H1 (cell line): ENCODE measurements at regions not wholly inside any gene's neighbourhood (a gene's known extent, or its start where the extent isn't known, plus 50 kb on each side); places are given as distances from the start of the nearest gene placed in this dataset.

ENCODE experiments used
- CTCF ChIA-PET: fragments of 300-600 bp; sonication (Branson Sonifier 250); formaldehyde crosslinking; loops from one replicate; lab custom pipeline; 2021; ENCODE audit not compliant: partially characterized antibody; lab: Charles Lee
- POLR2A ChIA-PET: fragments of 300-600 bp; sonication (Branson Sonifier 250); formaldehyde crosslinking; loops from one replicate; lab custom pipeline; 2021; ENCODE audit warnings: inconsistent platforms; ENCODE audit not compliant: partially characterized antibody; lab: Charles Lee
- DNase-seq, 2 experiments: peaks; one replicate each; pipeline versions ENCODE4 v3.0.0 to v3.0.0-alpha.2; 2010 to 2022; ENCODE audit warnings: low spot score in 2 of 2, low read depth in 1 of 2, mixed read lengths in 1 of 2
- FAIRE-seq: peaks from 2 replicates; lab custom pipeline; 2011; peaks lifted over from hg19 to GRCh38; lab: Jason Lieb, UNC
- H2AFZ ChIP-seq: 2 replicates; pipeline ENCODE4 v1.8.1; 2012; ENCODE audit warnings: low read length, inconsistent platforms
- H2AK5ac ChIP-seq: 2 replicates; pipeline ENCODE4 v1.6.1; 2013; ENCODE audit warnings: low read depth, low read length
- H2BK120ac ChIP-seq: replicated peaks from 2 replicates; pipeline ENCODE3; 2013; ENCODE audit warnings: low read depth, low read length, inconsistent platforms
- H2BK12ac ChIP-seq: 2 replicates; pipeline ENCODE4 v1.6.1; 2013; ENCODE audit warnings: low read depth, low read length
- H2BK15ac ChIP-seq: 2 replicates; pipeline ENCODE4 v1.6.1; 2013; ENCODE audit warnings: low read length
- H2BK20ac ChIP-seq: 2 replicates; pipeline ENCODE4 v1.6.1; 2013; ENCODE audit warnings: low read length
- H2BK5ac ChIP-seq: 2 replicates; pipeline ENCODE4 v1.6.1; 2013; ENCODE audit warnings: low read depth, low read length
- H3K14ac ChIP-seq: 2 replicates; pipeline ENCODE4 v1.6.1; 2013; ENCODE audit warnings: inconsistent platforms; ENCODE audit not compliant: insufficient read length
- H3K18ac ChIP-seq: 2 replicates; pipeline ENCODE4 v1.6.1; 2013; ENCODE audit warnings: low read length; ENCODE audit errors: extremely low read depth
- H3K23ac ChIP-seq: 2 replicates; pipeline ENCODE4 v1.6.1; 2013; ENCODE audit warnings: inconsistent platforms; ENCODE audit not compliant: insufficient read length
- H3K23me2 ChIP-seq: 2 replicates; pipeline ENCODE4 v1.6.1; 2013; ENCODE audit warnings: low read depth, low read length
- H3K27ac ChIP-seq: 2 replicates; pipeline ENCODE4 v1.6.1; 2011; ENCODE audit warnings: low read depth, low read length, inconsistent platforms
- H3K27me3 ChIP-seq, 4 experiments: replicated peaks in 1 of 4; 1 replicate in 1 of 4; 2 replicates in 3 of 4; pipeline versions ENCODE4 v1.6.1 to v1.8.1; 2011 to 2013; ENCODE audit warnings: low read length in 3 of 4, mild to moderate bottlenecking in 3 of 4, inconsistent platforms in 2 of 4, mixed read lengths in 2 of 4, moderate library complexity in 1 of 4; ENCODE audit not compliant: control insufficient read depth in 3 of 4, insufficient read depth in 3 of 4; ENCODE audit errors: extremely low read depth in 1 of 4
- H3K36me3 ChIP-seq, 4 experiments: 2 replicates each; pipeline versions ENCODE4 v1.6.1 to v1.8.1; 2011 to 2013; ENCODE audit warnings: mild to moderate bottlenecking in 4 of 4, low read length in 3 of 4, moderate library complexity in 2 of 4, control low read depth in 1 of 4, inconsistent platforms in 1 of 4; ENCODE audit not compliant: insufficient read depth in 4 of 4, control insufficient read depth in 2 of 4
- H3K4ac ChIP-seq: replicated peaks from 2 replicates; pipeline ENCODE3; 2013; ENCODE audit warnings: low read length, low read depth, mixed read lengths, inconsistent platforms; ENCODE audit not compliant: insufficient read length
- H3K4me1 ChIP-seq, 4 experiments: replicated peaks in 1 of 4; 1 replicate in 1 of 4; 2 replicates in 3 of 4; pipeline versions ENCODE4 v1.6.1 to v1.8.1; 2011 to 2013; ENCODE audit warnings: low read length in 3 of 4, inconsistent platforms in 2 of 4, mixed read lengths in 1 of 4; ENCODE audit not compliant: insufficient read depth in 4 of 4, control insufficient read depth in 3 of 4
- H3K4me2 ChIP-seq, 2 experiments: 2 replicates each; pipeline versions ENCODE4 v1.6.1 to v1.8.1; 2011 to 2013; ENCODE audit warnings: low read depth in 2 of 2, low read length in 2 of 2, control low read depth in 1 of 2, inconsistent platforms in 1 of 2, mild to moderate bottlenecking in 1 of 2; ENCODE audit not compliant: insufficient read depth in 1 of 2
- H3K4me3 ChIP-seq, 4 experiments: fragments of 200-600, 300-600 bp in 1 of 4; sonication (generic), shearing (Covaris generic), sonication (Bioruptor Twin) in 1 of 4; 2 replicates each; pipeline versions ENCODE4 v1.5.1 to v1.8.1; 2011 to 2016; ENCODE audit warnings: low read length in 4 of 4, low read depth in 3 of 4, control low read depth in 2 of 4, inconsistent platforms in 2 of 4, mild to moderate bottlenecking in 2 of 4, mixed read lengths in 1 of 4, moderate library complexity in 1 of 4; ENCODE audit not compliant: insufficient read depth in 2 of 4; ENCODE audit errors: extremely low read depth in 1 of 4
- H3K56ac ChIP-seq: replicated peaks from 2 replicates; pipeline ENCODE3; 2013; ENCODE audit warnings: low read depth, mild to moderate bottlenecking, mixed read lengths, low read length, inconsistent platforms; ENCODE audit not compliant: insufficient read length
- H3K79me1 ChIP-seq: 2 replicates; pipeline ENCODE4 v1.6.1; 2013; ENCODE audit warnings: low read depth, low read length, control low read depth
- H3K79me2 ChIP-seq, 2 experiments: 2 replicates each; pipeline versions ENCODE4 v1.6.1 to v1.8.1; 2012 to 2013; ENCODE audit warnings: low read length in 2 of 2, mild to moderate bottlenecking in 2 of 2, inconsistent platforms in 1 of 2; ENCODE audit not compliant: insufficient read depth in 2 of 2, control insufficient read depth in 1 of 2
- H3K9ac ChIP-seq, 4 experiments: replicated peaks in 1 of 4; 1 replicate in 1 of 4; 2 replicates in 3 of 4; pipeline versions ENCODE4 v1.6.1 to v1.8.1; 2011 to 2013; ENCODE audit warnings: low read depth in 3 of 4, low read length in 3 of 4, control low read depth in 2 of 4, mild to moderate bottlenecking in 2 of 4, moderate library complexity in 2 of 4, inconsistent platforms in 1 of 4; ENCODE audit errors: extremely low read depth in 1 of 4
- H3K9me3 ChIP-seq, 2 experiments: 2 replicates each; pipeline versions ENCODE4 v1.6.1 to v1.8.1; 2012 to 2013; ENCODE audit warnings: mild to moderate bottlenecking in 2 of 2, moderate library complexity in 2 of 2, control low read depth in 1 of 2, inconsistent platforms in 1 of 2, low read depth in 1 of 2, low read length in 1 of 2, mixed read lengths in 1 of 2; ENCODE audit not compliant: insufficient read depth in 2 of 2
- H4K20me1 ChIP-seq, 2 experiments: replicated peaks in 1 of 2; 2 replicates each; pipeline versions ENCODE3 to v1.8.1; 2011 to 2013; ENCODE audit warnings: inconsistent platforms in 2 of 2, low read length in 2 of 2, mild to moderate bottlenecking in 1 of 2; ENCODE audit not compliant: insufficient read depth in 2 of 2, control insufficient read depth in 1 of 2
- H4K5ac ChIP-seq: 2 replicates; pipeline ENCODE4 v1.6.1; 2013; ENCODE audit warnings: low read length, low read depth, mixed read lengths, inconsistent platforms; ENCODE audit not compliant: insufficient read length
- H4K8ac ChIP-seq: 2 replicates; pipeline ENCODE4 v1.8.0; 2013; ENCODE audit warnings: mild to moderate bottlenecking, moderate library complexity, low read length, inconsistent platforms; ENCODE audit not compliant: insufficient read depth; ENCODE audit errors: extremely low read depth
- H4K91ac ChIP-seq: replicated peaks from 2 replicates; pipeline ENCODE3; 2013; ENCODE audit warnings: low read length, mixed read lengths, inconsistent platforms; ENCODE audit not compliant: insufficient read length
- CHD1 ChIP-seq: IDR thresholded peaks from 2 replicates; pipeline ENCODE4 v1.6.1; 2012; ENCODE audit warnings: low read depth, low read length, improper control_type of control experiment
- WGBS, 2 experiments: shearing (Covaris generic) in 1 of 2; methylation state at CpG; one replicate each; pipeline versions ENCODE4 v1.1.6 to v1.1.7; 2013 to 2015; ENCODE audit warnings: low lambda C conversion rate in 2 of 2, mixed read lengths in 2 of 2, inconsistent platforms in 1 of 2, low coverage in 1 of 2, missing lambda C conversion rate in 1 of 2; ENCODE audit not compliant: insufficient replicate concordance in 2 of 2, insufficient coverage in 1 of 2, insufficient read length in 1 of 2; ENCODE audit errors: extremely low coverage in 1 of 2, missing lambda C conversion rate in 1 of 2; 5-methylcytosine and 5-hydroxymethylcytosine counted together

DNA sequence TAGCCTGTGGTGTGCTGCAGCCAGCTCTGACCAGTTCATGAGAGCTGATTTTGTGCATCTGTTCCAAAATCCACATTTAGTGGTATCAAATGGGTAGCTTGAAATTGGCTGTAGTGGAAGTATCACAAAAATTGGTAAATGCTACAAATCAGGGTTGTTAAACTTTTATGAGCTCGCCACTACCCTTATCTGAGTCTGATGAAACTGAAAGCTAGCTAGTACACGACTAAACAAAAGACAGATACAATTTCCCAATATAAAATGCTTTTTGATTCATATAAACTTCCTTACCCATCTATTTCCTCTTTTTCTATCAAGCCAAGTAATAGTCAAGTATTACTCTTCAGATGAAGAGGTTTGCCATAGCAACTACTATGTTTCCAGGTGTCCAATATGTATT is 392.0 kb downstream of the TMEM161B start:
- Histone ChIP-seq H3K9ac (no peak overlapping the region), H3K23ac (no peak overlapping the region), H3K18ac (no peak overlapping the region), H3K14ac (no peak overlapping the region), H2BK20ac (no peak overlapping the region), H3K79me2 (no peaks in the 10 kb centered on the region), H2AK5ac (no peak overlapping the region), H3K4me1 (peaks cover 0 to 5% (median under 1%) of the 10 kb centered on the region in 4 experiments; a peak in 2 of 7 replicates), H4K91ac (no peak overlapping the region), H3K4me2 (no peak overlapping the region), H4K20me1 (no peaks in the 10 kb centered on the region), H4K8ac (no peak overlapping the region), H2BK120ac (no peak overlapping the region), H3K56ac (no peak overlapping the region), H2BK12ac (no peak overlapping the region), H3K4me3 (no peak overlapping the region), H4K5ac (no peak overlapping the region), H3K9me3 (no peaks in the 10 kb centered on the region), H3K36me3 (no peaks in the 10 kb centered on the region), H3K79me1 (no peaks in the 10 kb centered on the region), H3K27me3 (no peaks in the 10 kb centered on the region), H3K27ac (no peak overlapping the region), H2BK15ac (no peak overlapping the region), H3K4ac (no peak overlapping the region), H2BK5ac (no peak overlapping the region), H3K23me2 (no peaks in the 10 kb centered on the region), H2AFZ (no peak overlapping the region)
- ChIA-PET POLR2A (no interaction called here), CTCF (no interaction called here)
- DNase-seq (no peak), FAIRE-seq (no peak)
- no peak for TF ChIP-seq CHD1
- 90% methylated on average over 2 of the region's 2 CpGs; no CpG with 5 or more reads in 1 of the 2 experiments for WGBS, 2 experiments
